ENCODE measurements at regions not wholly inside any gene's neighbourhood (a gene's known extent, or its start where the extent isn't known, plus 50 kb on each side); places are given as distances from the start of the nearest gene placed in this dataset.

DNA sequence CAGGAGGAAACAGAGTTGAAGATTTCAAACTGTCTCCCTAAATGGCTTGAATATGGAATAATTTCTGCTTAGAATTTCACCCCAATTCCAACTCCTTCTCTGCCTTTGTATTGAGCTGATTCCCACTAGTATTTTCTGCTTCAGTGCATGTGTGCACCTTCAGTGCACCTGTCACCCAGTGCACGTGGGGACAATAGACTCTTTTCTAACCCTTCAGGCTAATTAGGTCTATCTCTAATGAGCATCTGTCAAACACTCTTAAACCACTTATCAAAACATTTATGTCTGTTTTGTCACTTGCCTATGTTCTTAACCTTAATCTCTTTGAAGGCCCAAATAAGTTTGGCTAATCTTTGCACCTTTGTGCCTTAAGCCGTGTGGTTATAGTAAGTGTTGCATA, 232.0 kb upstream of the NETO1 start:
- no peak overlapping the region for H3K4me3 ChIP-seq (ENCODE audit: low read depth, low read length)
- no peak for TF ChIP-seq CTCF (IDR thresholded peaks at IDR 0.05; ENCODE audit: low read depth, low read length)

DNA sequence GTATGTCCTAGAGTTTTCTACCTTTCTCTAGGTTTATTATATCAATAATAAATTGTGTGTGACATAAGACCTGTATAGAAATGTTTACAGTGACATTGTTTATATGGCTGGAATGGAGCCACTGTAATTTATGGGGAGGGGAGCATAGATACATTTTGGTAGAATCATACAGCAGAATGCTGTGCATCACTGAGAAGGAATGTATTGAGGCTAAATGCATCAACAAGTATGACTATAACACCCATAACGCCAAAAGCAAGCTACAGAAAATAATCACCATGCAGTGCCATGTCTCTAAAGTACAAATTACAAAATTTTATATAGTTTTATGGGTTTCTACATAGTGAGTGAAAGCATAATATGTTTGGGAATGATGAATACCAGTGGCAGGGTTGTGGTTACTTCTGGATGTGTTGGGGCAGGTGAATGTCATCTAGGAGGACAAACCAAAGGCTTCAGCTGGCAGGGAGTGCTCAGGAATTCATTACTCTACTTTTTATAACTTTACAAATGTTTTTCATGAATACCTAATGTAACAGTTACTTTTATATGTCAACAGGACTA, 226.0 kb upstream of the NETO1 start:
- no peak for TF ChIP-seq CTCF (IDR thresholded peaks at IDR 0.05; ENCODE audit: low read depth, low read length)
- H3K4me3 ChIP-seq (ENCODE audit: low read depth, low read length) = no peak overlapping the region

GRCh38 chr18:73088445-73088844, 220.7 kb upstream of the NETO1 start:
- no peak overlapping the region for H3K4me3 ChIP-seq (ENCODE audit: low read depth, low read length)
- TF ChIP-seq CTCF (IDR thresholded peaks at IDR 0.05; ENCODE audit: low read depth, low read length) = no peak

DNA sequence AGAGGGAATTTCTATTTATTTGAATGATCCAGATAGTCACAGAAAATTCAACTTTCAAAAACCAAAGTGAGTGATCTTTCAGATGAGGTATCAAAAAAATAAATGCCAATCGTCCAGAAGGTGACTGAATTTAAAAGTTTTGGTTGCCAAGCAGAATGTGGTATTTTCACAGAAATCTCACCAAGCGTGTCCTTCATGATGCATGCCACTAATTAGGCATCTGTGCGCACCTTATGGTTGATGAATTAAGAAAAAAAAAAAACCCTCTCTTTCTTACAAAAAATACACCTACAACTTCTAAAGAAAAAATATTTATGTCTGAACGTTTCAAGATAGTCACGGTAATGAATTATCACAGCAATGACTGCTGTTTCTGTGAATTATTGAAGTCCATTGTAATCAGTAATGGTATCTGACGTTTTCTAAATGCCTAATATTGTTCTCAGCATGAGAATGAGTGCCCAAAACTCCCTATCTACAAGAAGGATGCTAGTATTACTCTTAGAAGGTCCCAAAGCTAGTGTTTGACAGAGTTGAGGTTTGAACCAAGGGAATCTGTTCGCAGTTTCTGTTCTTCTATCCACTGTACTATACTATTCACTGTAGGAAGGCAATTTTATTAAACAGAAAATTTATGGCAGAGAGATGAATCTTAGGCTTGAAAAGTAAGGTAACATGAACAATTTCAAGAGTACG, 219.6 kb upstream of the NETO1 start:
- no peak for TF ChIP-seq CTCF (IDR thresholded peaks at IDR 0.05; ENCODE audit: low read depth, low read length)
- no peak overlapping the region for H3K4me3 ChIP-seq (ENCODE audit: low read depth, low read length)

- TF ChIP-seq CTCF (IDR thresholded peaks at IDR 0.05; ENCODE audit: low read depth, low read length) = no peak
- H3K4me3 ChIP-seq (ENCODE audit: low read depth, low read length) = no peak overlapping the region
These were observed 212.1 kb upstream of the NETO1 start for GRCh38 chr18:73079920-73080319.

GRCh38 chr18:73060666-73061288, 193.0 kb upstream of the NETO1 start:
- no peak for TF ChIP-seq CTCF (IDR thresholded peaks at IDR 0.05; ENCODE audit: low read depth, low read length)
- H3K4me3 ChIP-seq (ENCODE audit: low read depth, low read length) = no peak overlapping the region

- TF ChIP-seq CTCF (IDR thresholded peaks at IDR 0.05; ENCODE audit: low read depth, low read length) = no peak
- H3K4me3 ChIP-seq (ENCODE audit: low read depth, low read length) = no peak overlapping the region
These were observed 191.5 kb upstream of the NETO1 start for GRCh38 chr18:73059280-73059679.

Data from WI38 (cell line).